Right lung (tissue), 2 donors: ENCODE measurements at regions not wholly inside any gene's neighbourhood (a gene's known extent, or its start where the extent isn't known, plus 50 kb on each side); places are given as distances from the start of the nearest gene placed in this dataset.
"Not testable (repeated sequence)": the region's sequence is repeated elsewhere in the genome, so short reads cannot be mapped to it uniquely, and the experiment has no call there.

Experiments
- DNase-seq, 2 donors: peaks; one replicate each; pipeline ENCODE4 v3.0.0-alpha.2; 2013

GRCh38 chr18:34280000-34280399 is 55.3 kb upstream of the NOL4 start:
- DNase-seq = no peak

- no peak for DNase-seq
These were observed 55.9 kb upstream of the NOL4 start for GRCh38 chr18:34280653-34281052.

- no peak for DNase-seq
These were observed 56.6 kb upstream of the NOL4 start for GRCh38 chr18:34281290-34281689.

- no peak for DNase-seq
These were observed 57.0 kb upstream of the NOL4 start for GRCh38 chr18:34281722-34282121.

- DNase-seq = no peak
These were observed 58.8 kb upstream of the NOL4 start for GRCh38 chr18:34283506-34283905.

- no peak for DNase-seq
These were observed 63.1 kb upstream of the NOL4 start for GRCh38 chr18:34287825-34288224.

GRCh38 chr18:34292594-34292993 is 67.9 kb upstream of the NOL4 start:
- no peak for DNase-seq

- no peak for DNase-seq
These were observed 72.6 kb upstream of the NOL4 start for GRCh38 chr18:34297287-34297686.

GRCh38 chr18:34299828-34300227 is 75.1 kb upstream of the NOL4 start:
- no peak for DNase-seq

GRCh38 chr18:34311468-34311867 is 86.8 kb upstream of the NOL4 start:
- no peak for DNase-seq

- DNase-seq = no peak
These were observed 90.1 kb upstream of the NOL4 start for GRCh38 chr18:34314847-34315246.

- no peak for DNase-seq
These were observed 91.1 kb upstream of the NOL4 start for GRCh38 chr18:34315591-34316352.

- no peak for DNase-seq
These were observed 95.6 kb upstream of the NOL4 start for GRCh38 chr18:34320267-34320666.

GRCh38 chr18:34321066-34321465 is 96.4 kb upstream of the NOL4 start:
- no peak for DNase-seq

GRCh38 chr18:34322365-34323289 is 97.9 kb upstream of the NOL4 start:
- peak; percentile 47 to 65 for DNase-seq

GRCh38 chr18:34329840-34330239 is 105.1 kb upstream of the NOL4 start:
- DNase-seq = no peak

- DNase-seq = no peak
These were observed 105.6 kb upstream of the NOL4 start for GRCh38 chr18:34330308-34330707.

- DNase-seq = not testable (repeated sequence)
These were observed 106.2 kb upstream of the NOL4 start for GRCh38 chr18:34330907-34331306.

- DNase-seq = not testable (repeated sequence)
These were observed 106.6 kb upstream of the NOL4 start for GRCh38 chr18:34331343-34331742.

- no peak for DNase-seq
These were observed 114.4 kb upstream of the NOL4 start for GRCh38 chr18:34339155-34339554.

- no peak for DNase-seq
These were observed 118.2 kb upstream of the NOL4 start for GRCh38 chr18:34342960-34343359.

- DNase-seq = no peak
These were observed 121.0 kb upstream of the NOL4 start for GRCh38 chr18:34345738-34346137.

GRCh38 chr18:34350778-34351177 is 126.1 kb upstream of the NOL4 start:
- DNase-seq = no peak
